Endothelial cell of umbilical vein (primary cell): ENCODE measurements at regions not wholly inside any gene's neighbourhood (a gene's known extent, or its start where the extent isn't known, plus 50 kb on each side); places are given as distances from the start of the nearest gene placed in this dataset.

Experiments
- BruUV-seq: library from RNA; stranded (reverse); fragments of 400-500 nt; replicated peaks from 2 replicates; lab custom pipeline; 2021; lab: Mats Ljungman, UMichigan
- CTCF ChIA-PET: fragments of 300-600, 350-600 bp; sonication (Branson Sonifier 250); formaldehyde crosslinking; loops from one replicate; lab custom pipeline; 2021; ENCODE audit warnings: antibody characterized with exemption, inconsistent platforms; lab: Charles Lee
- POLR2A ChIA-PET: fragments of 300-600, 350-600 bp; sonication (Branson Sonifier 250); formaldehyde crosslinking; loops from one replicate; lab custom pipeline; 2021; ENCODE audit warnings: antibody characterized with exemption, inconsistent platforms; lab: Charles Lee
- DNase-seq: peaks from one replicate; pipeline ENCODE4 v3.0.0-alpha.2; 2011; ENCODE audit warnings: low read depth, low spot score
- FAIRE-seq: peaks from 2 replicates; lab custom pipeline; 2011; peaks lifted over from hg19 to GRCh38; lab: Jason Lieb, UNC
- H2AFZ ChIP-seq: 2 replicates; pipeline ENCODE4 v1.6.0; 2012; ENCODE audit warnings: low read depth, low read length, control low read depth, inconsistent platforms
- H3K27ac ChIP-seq: 2 replicates; pipeline ENCODE4 v1.5.1; 2011; ENCODE audit warnings: low read depth, mild to moderate bottlenecking, control low read depth, low read length, moderate library complexity; ENCODE audit not compliant: insufficient read depth
- H3K27me3 ChIP-seq, 2 experiments: 2 replicates each; pipeline versions ENCODE4 v1.6.0 to v1.6.1; 2011; ENCODE audit warnings: low read length in 2 of 2, mixed read lengths in 1 of 2; ENCODE audit not compliant: control insufficient read depth in 2 of 2, insufficient read depth in 2 of 2
- H3K36me3 ChIP-seq, 2 experiments: 2 replicates in 1 of 2; 3 replicates in 1 of 2; pipeline ENCODE4 v1.5.1; 2011; ENCODE audit warnings: low read length in 2 of 2, mild to moderate bottlenecking in 1 of 2, moderate library complexity in 1 of 2; ENCODE audit not compliant: control insufficient read depth in 2 of 2, insufficient read depth in 2 of 2; ENCODE audit errors: extremely low read depth in 1 of 2
- H3K4me1 ChIP-seq: 3 replicates; pipeline ENCODE4 v1.5.1; 2011; ENCODE audit warnings: mild to moderate bottlenecking, low read length; ENCODE audit not compliant: control insufficient read depth, insufficient read depth; ENCODE audit errors: extremely low read depth
- H3K4me2 ChIP-seq: 2 replicates; pipeline ENCODE4 v1.6.1; 2011; ENCODE audit warnings: low read length, control low read depth, mixed read lengths; ENCODE audit not compliant: insufficient read depth
- H3K4me3 ChIP-seq, 3 experiments: fragments of 200-600 bp in 1 of 3; sonication (generic), shearing (Covaris generic) in 1 of 3; replicated peaks in 1 of 3; 2 replicates each; pipeline ENCODE4 v1.5.1; 2011 to 2016; ENCODE audit warnings: control low read depth in 3 of 3, low read length in 3 of 3, mild to moderate bottlenecking in 2 of 3, inconsistent platforms in 1 of 3, low read depth in 1 of 3, moderate library complexity in 1 of 3; ENCODE audit not compliant: insufficient read depth in 1 of 3
- H3K79me2 ChIP-seq: 2 replicates; pipeline ENCODE4 v1.6.0; 2012; ENCODE audit warnings: low read length, inconsistent platforms; ENCODE audit not compliant: control insufficient read depth, insufficient read depth
- H3K9ac ChIP-seq: replicated peaks from 2 replicates; pipeline ENCODE3; 2011; ENCODE audit warnings: low read length, control low read depth; ENCODE audit not compliant: insufficient read depth; ENCODE audit errors: extremely low read depth
- H3K9me1 ChIP-seq: replicated peaks from 3 replicates; pipeline ENCODE4 v1.6.0; 2011; ENCODE audit warnings: mild to moderate bottlenecking, low read length; ENCODE audit not compliant: control insufficient read depth, insufficient read depth; ENCODE audit errors: extremely low read depth
- H3K9me3 ChIP-seq: replicated peaks from 2 replicates; pipeline ENCODE4 v1.5.1; 2012; ENCODE audit warnings: low read length, inconsistent platforms; ENCODE audit not compliant: control insufficient read depth, insufficient read depth
- H4K20me1 ChIP-seq: replicated peaks from 2 replicates; pipeline ENCODE3; 2011; ENCODE audit warnings: mild to moderate bottlenecking, low read length; ENCODE audit not compliant: control insufficient read depth, insufficient read depth; ENCODE audit errors: extremely low read depth
- EZH2 ChIP-seq: IDR thresholded peaks from 2 replicates; pipeline ENCODE4 v1.6.1; 2012; ENCODE audit warnings: borderline replicate concordance, low read depth, mild to moderate bottlenecking, moderate library complexity, low read length, inconsistent platforms; ENCODE audit not compliant: severe bottlenecking
- FOS ChIP-seq: IDR thresholded peaks from 2 replicates; pipeline ENCODE4 v1.6.1; 2011; ENCODE audit warnings: mild to moderate bottlenecking, low read length, moderate library complexity, borderline replicate concordance; ENCODE audit not compliant: insufficient read depth
- GATA2 ChIP-seq: IDR thresholded peaks from 2 replicates; pipeline ENCODE4 v1.7.0; 2011; ENCODE audit warnings: low read depth, mild to moderate bottlenecking, moderate library complexity, mixed read lengths, low read length; ENCODE audit not compliant: insufficient read length, insufficient read depth
- JUN ChIP-seq: IDR thresholded peaks from 2 replicates; pipeline ENCODE4 v1.6.1; 2011; ENCODE audit warnings: borderline replicate concordance, low read depth; ENCODE audit not compliant: insufficient read length, insufficient read depth
- MAX ChIP-seq: IDR thresholded peaks from 2 replicates; pipeline ENCODE4 v1.6.1; 2011; ENCODE audit not compliant: insufficient read depth, insufficient read length
- MYC ChIP-seq: IDR thresholded peaks from one replicate; pipeline ENCODE4 v1.6.1; 2011; ENCODE audit warnings: mild to moderate bottlenecking, low read depth, low read length
- POLR2A ChIP-seq: IDR thresholded peaks from 2 replicates; pipeline ENCODE4 v1.6.1; 2012; ENCODE audit warnings: low read depth, mild to moderate bottlenecking, control low read depth, low read length
- POLR2AphosphoS5 ChIP-seq: IDR thresholded peaks from 2 replicates; pipeline ENCODE4 v1.6.1; 2012; ENCODE audit warnings: low read depth, mild to moderate bottlenecking, control low read depth, low read length, moderate library complexity; ENCODE audit not compliant: insufficient read depth
- dilution Hi-C: fragments of 300-500 bp; cut with MboI; formaldehyde crosslinking; loops from one replicate; pipeline ENCODE4 v1.15.0; 2019; ENCODE audit warnings: low sequenced_read_pairs; ENCODE audit not compliant: extremely low pct_ligation_motif_present
- intact Hi-C: fragments of 100-400 bp; cut with micrococcal nuclease; formaldehyde crosslinking; loops from one replicate; pipeline ENCODE4 v1.10.0; 2022
- TF ChIP-seq, protein P1 (sequence below), 2 donors: IDR thresholded peaks; 1 replicate in 1 of 2; 2 replicates in 1 of 2; pipeline ENCODE4 v1.5.1; 2011; ENCODE audit warnings: low read length in 2 of 2, mild to moderate bottlenecking in 2 of 2, moderate library complexity in 2 of 2, control low read depth in 1 of 2, inconsistent platforms in 1 of 2, low read depth in 1 of 2; ENCODE audit not compliant: insufficient read depth in 1 of 2; ENCODE audit errors: extremely low read depth in 1 of 2

- H2AFZ ChIP-seq, result no peak overlapping the region
- FAIRE-seq, result no peak
Measured at GRCh38 chr2:71791501-71792135, 338.3 kb downstream of the DYSF start.

More at GRCh38 chr2:71791501-71792135, 338.3 kb downstream of the DYSF start:
- BruUV-seq, result no TSS peak
- Histone ChIP-seq H3K27me3 (peaks cover 2 to 3% of the 10 kb centered on the region in 2 experiments), H3K4me1 (no peaks in the 10 kb centered on the region), H3K9me3 (no peaks in the 10 kb centered on the region), H3K36me3 (no peaks in the 10 kb centered on the region), H3K79me2 (no peaks in the 10 kb centered on the region), H3K9me1 (no peaks in the 10 kb centered on the region), H3K27ac (no peak overlapping the region), H3K4me3 (no peak overlapping the region), H3K4me2 (no peak overlapping the region), H4K20me1 (no peaks in the 10 kb centered on the region), H3K9ac (no peak overlapping the region)
- no peak for TF ChIP-seq POLR2AphosphoS5
- no peak for TF ChIP-seq MAX
- TF ChIP-seq EZH2, result no peak
- no peak for TF ChIP-seq JUN
- TF ChIP-seq POLR2A, result no peak
- no peak for TF ChIP-seq MYC
- TF ChIP-seq FOS, result no peak
- no peak for TF ChIP-seq GATA2
- TF ChIP-seq, protein P1, sequence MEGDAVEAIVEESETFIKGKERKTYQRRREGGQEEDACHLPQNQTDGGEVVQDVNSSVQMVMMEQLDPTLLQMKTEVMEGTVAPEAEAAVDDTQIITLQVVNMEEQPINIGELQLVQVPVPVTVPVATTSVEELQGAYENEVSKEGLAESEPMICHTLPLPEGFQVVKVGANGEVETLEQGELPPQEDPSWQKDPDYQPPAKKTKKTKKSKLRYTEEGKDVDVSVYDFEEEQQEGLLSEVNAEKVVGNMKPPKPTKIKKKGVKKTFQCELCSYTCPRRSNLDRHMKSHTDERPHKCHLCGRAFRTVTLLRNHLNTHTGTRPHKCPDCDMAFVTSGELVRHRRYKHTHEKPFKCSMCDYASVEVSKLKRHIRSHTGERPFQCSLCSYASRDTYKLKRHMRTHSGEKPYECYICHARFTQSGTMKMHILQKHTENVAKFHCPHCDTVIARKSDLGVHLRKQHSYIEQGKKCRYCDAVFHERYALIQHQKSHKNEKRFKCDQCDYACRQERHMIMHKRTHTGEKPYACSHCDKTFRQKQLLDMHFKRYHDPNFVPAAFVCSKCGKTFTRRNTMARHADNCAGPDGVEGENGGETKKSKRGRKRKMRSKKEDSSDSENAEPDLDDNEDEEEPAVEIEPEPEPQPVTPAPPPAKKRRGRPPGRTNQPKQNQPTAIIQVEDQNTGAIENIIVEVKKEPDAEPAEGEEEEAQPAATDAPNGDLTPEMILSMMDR (IDR thresholded peaks at IDR 0.05; ENCODE audit: extremely low read depth in 1 of 2, insufficient read depth in 1 of 2, low read depth in 1 of 2, low read length in 2 of 2), result no peak
- no peak for DNase-seq
- CTCF ChIA-PET, result no interaction called here
- dilution Hi-C loops, result no loop called here
- POLR2A ChIA-PET, result no interaction called here
- intact Hi-C loops, result no loop called here
